ENCODE measurements at regions not wholly inside any gene's neighbourhood (a gene's known extent, or its start where the extent isn't known, plus 50 kb on each side); places are given as distances from the start of the nearest gene placed in this dataset.
A peak's percentile ranks its signal among the peaks of the same experiment; 100 is the strongest.

- Histone ChIP-seq H3K27me3 (replicated peaks in 1 of 4; ENCODE audit: control insufficient read depth in 3 of 4, extremely low read depth in 1 of 4, insufficient read depth in 3 of 4, low read length in 3 of 4) (no peaks in the 10 kb centered on the region), H3K36me3 (ENCODE audit: control insufficient read depth in 2 of 4, insufficient read depth in 4 of 4, low read length in 3 of 4) (no peaks in the 10 kb centered on the region), H3K79me1 (ENCODE audit: low read depth, low read length) (no peaks in the 10 kb centered on the region), H4K91ac (replicated peaks; ENCODE audit: insufficient read length, low read length) (no peak overlapping the region), H3K79me2 (ENCODE audit: control insufficient read depth in 1 of 2, insufficient read depth in 2 of 2, low read length in 2 of 2) (no peaks in the 10 kb centered on the region), H4K5ac (ENCODE audit: insufficient read length, low read depth, low read length) (no peak overlapping the region), H2BK12ac (ENCODE audit: low read depth, low read length) (no peak overlapping the region), H3K9me3 (ENCODE audit: insufficient read depth in 2 of 2, low read depth in 1 of 2, low read length in 1 of 2) (no peaks in the 10 kb centered on the region), H4K20me1 (replicated peaks in 1 of 2; ENCODE audit: control insufficient read depth in 1 of 2, insufficient read depth in 2 of 2, low read length in 2 of 2) (no peaks in the 10 kb centered on the region), H3K56ac (replicated peaks; ENCODE audit: insufficient read length, low read depth, low read length) (no peak overlapping the region), H3K23me2 (ENCODE audit: low read depth, low read length) (no peaks in the 10 kb centered on the region), H3K14ac (ENCODE audit: insufficient read length) (no peak overlapping the region), H2BK15ac (ENCODE audit: low read length) (no peak overlapping the region), H3K4me1 (replicated peaks in 1 of 4; ENCODE audit: control insufficient read depth in 3 of 4, insufficient read depth in 4 of 4, low read length in 3 of 4) (no peaks in the 10 kb centered on the region), H2AFZ (ENCODE audit: low read length) (no peak overlapping the region), H3K4me2 (ENCODE audit: insufficient read depth in 1 of 2, low read depth in 2 of 2, low read length in 2 of 2) (no peak overlapping the region), H3K23ac (ENCODE audit: insufficient read length) (no peak overlapping the region), H2BK120ac (replicated peaks; ENCODE audit: low read depth, low read length) (no peak overlapping the region), H2BK20ac (ENCODE audit: low read length) (no peak overlapping the region), H3K27ac (ENCODE audit: low read depth, low read length) (no peak overlapping the region), H3K9ac (replicated peaks in 1 of 4; ENCODE audit: extremely low read depth in 1 of 4, low read depth in 3 of 4, low read length in 3 of 4) (no peak overlapping the region), H3K4me3 (ENCODE audit: extremely low read depth in 1 of 4, insufficient read depth in 2 of 4, low read depth in 3 of 4, low read length in 4 of 4) (no peak overlapping the region), H3K4ac (replicated peaks; ENCODE audit: insufficient read length, low read depth, low read length) (no peak overlapping the region), H4K8ac (ENCODE audit: extremely low read depth, insufficient read depth, low read length) (no peak overlapping the region), H3K18ac (ENCODE audit: extremely low read depth, low read length) (no peak overlapping the region), H2AK5ac (ENCODE audit: low read depth, low read length) (no peak overlapping the region), H2BK5ac (ENCODE audit: low read depth, low read length) (no peak overlapping the region)
- WGBS, 2 experiments (ENCODE audit: extremely low coverage in 1 of 2, insufficient coverage in 1 of 2, insufficient read length in 1 of 2, insufficient replicate concordance in 2 of 2, low coverage in 1 of 2, low lambda C conversion rate in 2 of 2, missing lambda C conversion rate in 1 of 2), result 96% methylated on average over 2 of the region's 2 CpGs; no CpG with 5 or more reads in 1 of the 2 experiments
- DNase-seq (ENCODE audit: low read depth in 1 of 2, low spot score in 2 of 2) (peak in 1 of 2 experiments; percentile 9), FAIRE-seq (no peak)
- CTCF ChIA-PET (ENCODE audit: partially characterized antibody), result no interaction called here
- no peak for TF ChIP-seq CHD2 (IDR thresholded peaks at IDR 0.05; ENCODE audit: low read length)
- no peak for TF ChIP-seq CREB1 (IDR thresholded peaks at IDR 0.05)
- TF ChIP-seq BRCA1 (IDR thresholded peaks at IDR 0.05; ENCODE audit: low read depth, low read length), result no peak
- TF ChIP-seq RXRA (IDR thresholded peaks at IDR 0.05; ENCODE audit: insufficient read depth, low read depth, low read length), result no peak
- TF ChIP-seq POU5F1 (IDR thresholded peaks at IDR 0.05; ENCODE audit: low read depth, low read length), result no peak
- no peak for TF ChIP-seq SIN3A (conservative IDR thresholded peaks at IDR 0.05 in 1 of 2, IDR thresholded peaks at IDR 0.05 in 1 of 2; ENCODE audit: low read depth in 1 of 2, low read length in 2 of 2)
- no peak for TF ChIP-seq RBBP5 (IDR thresholded peaks at IDR 0.05; ENCODE audit: borderline replicate concordance, low read depth, low read length)
- POLR2A ChIA-PET (ENCODE audit: partially characterized antibody), result no interaction called here
Observed at GRCh38 chr9:28678097-28678496, 1104.8 kb upstream of the C9orf72 start.
